Endothelial cell of umbilical vein (primary cell): ENCODE measurements at regions not wholly inside any gene's neighbourhood (a gene's known extent, or its start where the extent isn't known, plus 50 kb on each side); places are given as distances from the start of the nearest gene placed in this dataset.

ENCODE experiments used
- CTCF ChIP-seq, 2 donors: IDR thresholded peaks; 1 replicate in 1 of 2; 2 replicates in 1 of 2; pipeline ENCODE4 v1.5.1; 2011; ENCODE audit warnings: low read length in 2 of 2, mild to moderate bottlenecking in 2 of 2, moderate library complexity in 2 of 2, control low read depth in 1 of 2, inconsistent platforms in 1 of 2, low read depth in 1 of 2; ENCODE audit not compliant: insufficient read depth in 1 of 2; ENCODE audit errors: extremely low read depth in 1 of 2
- POLR2A ChIP-seq: IDR thresholded peaks from 2 replicates; pipeline ENCODE4 v1.6.1; 2012; ENCODE audit warnings: low read depth, mild to moderate bottlenecking, control low read depth, low read length
- POLR2AphosphoS5 ChIP-seq: IDR thresholded peaks from 2 replicates; pipeline ENCODE4 v1.6.1; 2012; ENCODE audit warnings: low read depth, mild to moderate bottlenecking, control low read depth, low read length, moderate library complexity; ENCODE audit not compliant: insufficient read depth

GRCh38 chrX:151816934-151817333, 82.4 kb downstream of the CNGA2 start:
- no peak for TF ChIP-seq POLR2A
- TF ChIP-seq CTCF (IDR thresholded peaks at IDR 0.05; ENCODE audit: extremely low read depth in 1 of 2, insufficient read depth in 1 of 2, low read depth in 1 of 2, low read length in 2 of 2): no peak
- no peak for TF ChIP-seq POLR2AphosphoS5
